Activated CD4-positive, alpha-beta T cell treated with anti-CD3 and anti-CD28 coated beads, Interleukin-2, Interleukin-4, amounts not matched to agents 100 ng/mL and 50 ng/mL, durations not matched to agents 16 hours and 8 hours (primary cell): ENCODE measurements at regions not wholly inside any gene's neighbourhood (a gene's known extent, or its start where the extent isn't known, plus 50 kb on each side); places are given as distances from the start of the nearest gene placed in this dataset.
"Not testable (repeated sequence)": the region's sequence is repeated elsewhere in the genome, so short reads cannot be mapped to it uniquely, and the experiment has no call there.

ENCODE experiments used
- DNase-seq: peaks from one replicate; pipeline ENCODE4 v3.0.0-alpha.2; 2020; ENCODE audit warnings: low spot score

- DNase-seq, result no peak
These were observed 258.4 kb downstream of the MAP2K6 start for GRCh38 chr17:69672924-69673323.

GRCh38 chr17:69677130-69677529 is 262.6 kb downstream of the MAP2K6 start:
- DNase-seq, result no peak

- no peak for DNase-seq
These were observed 263.7 kb downstream of the MAP2K6 start for GRCh38 chr17:69678206-69678605.

DNA sequence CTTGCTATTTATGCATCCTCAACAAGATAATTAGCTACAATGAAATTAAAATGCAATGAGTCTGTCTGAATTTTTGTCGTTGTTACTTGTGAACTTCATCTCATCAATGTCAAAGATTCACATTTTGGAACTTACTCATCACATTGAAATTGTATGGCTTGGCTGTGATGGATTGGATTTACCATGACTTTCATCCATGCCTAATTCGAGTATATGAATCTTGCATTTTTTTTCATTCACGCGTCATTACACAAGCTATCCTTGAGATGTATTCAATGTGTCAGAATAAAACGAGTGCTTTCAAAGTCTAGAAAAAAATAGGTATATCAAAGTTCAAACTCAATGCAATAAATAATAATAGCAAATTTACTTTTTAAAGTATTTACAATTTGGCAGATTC is 265.3 kb downstream of the MAP2K6 start:
- DNase-seq, result no peak

DNA sequence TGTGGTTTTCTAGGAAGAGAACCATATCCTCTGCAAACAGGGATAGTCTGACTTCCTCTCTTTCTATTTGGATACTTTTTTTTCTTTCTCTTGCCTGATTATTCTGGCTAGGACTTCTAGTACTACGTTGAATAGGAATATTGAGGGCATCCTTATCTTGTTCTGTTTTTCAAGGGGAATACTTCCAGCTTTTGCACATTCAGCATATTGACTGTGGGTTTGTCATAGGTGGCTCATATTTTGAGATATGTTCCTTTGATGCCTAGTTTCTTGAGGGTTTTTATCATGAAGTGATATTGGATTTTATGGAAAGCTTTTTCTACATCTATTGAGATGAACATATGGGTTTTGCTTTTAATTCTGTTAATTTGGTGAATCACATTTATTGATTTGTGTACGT is 269.8 kb downstream of the MAP2K6 start:
- no peak for DNase-seq

GRCh38 chr17:69685150-69685549 is 270.7 kb downstream of the MAP2K6 start:
- DNase-seq, result not testable (repeated sequence)

- DNase-seq, result no peak
These were observed 276.0 kb downstream of the MAP2K6 start for GRCh38 chr17:69690531-69690930.

DNA sequence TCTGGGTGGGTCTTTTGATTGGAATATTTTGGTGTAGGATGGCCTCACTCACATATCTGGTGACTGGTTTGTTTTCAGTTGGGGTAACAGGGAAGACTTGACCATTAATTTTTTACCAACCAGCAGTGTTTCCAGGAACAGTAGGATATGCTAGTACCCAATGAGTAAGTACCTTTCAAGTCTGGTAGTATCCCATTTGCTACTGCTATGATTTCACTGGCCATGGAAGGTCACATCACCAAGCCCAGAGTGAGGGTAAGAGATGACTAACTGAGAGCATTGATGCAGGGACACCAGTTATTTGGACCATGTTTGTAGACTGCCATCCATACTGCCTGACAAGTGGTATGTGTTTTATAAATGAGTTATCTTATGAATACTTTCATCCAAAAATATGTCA is 277.7 kb downstream of the MAP2K6 start:
- DNase-seq, result no peak

DNA sequence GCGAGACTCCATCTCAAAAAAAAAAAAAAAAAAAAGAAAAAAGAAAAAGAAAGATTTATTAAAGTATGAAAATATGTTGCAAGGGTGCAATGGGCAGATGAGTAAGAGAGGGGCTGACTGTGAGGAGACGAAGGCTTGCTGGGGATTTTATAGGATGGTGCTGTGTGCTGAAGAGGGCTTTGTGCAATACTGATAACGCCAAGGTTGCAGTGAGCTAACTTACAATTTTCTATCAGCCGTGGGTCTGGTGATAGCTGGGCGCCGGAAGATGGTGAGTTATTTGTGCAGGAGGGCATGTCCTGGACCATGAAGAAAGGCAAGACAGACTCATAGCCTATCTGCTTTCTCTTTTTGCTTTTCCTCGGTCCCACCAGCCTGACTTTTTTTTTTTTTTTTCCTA is 281.1 kb downstream of the MAP2K6 start:
- DNase-seq, result no peak

GRCh38 chr17:69696650-69697049 is 282.2 kb downstream of the MAP2K6 start:
- DNase-seq, result no peak

DNA sequence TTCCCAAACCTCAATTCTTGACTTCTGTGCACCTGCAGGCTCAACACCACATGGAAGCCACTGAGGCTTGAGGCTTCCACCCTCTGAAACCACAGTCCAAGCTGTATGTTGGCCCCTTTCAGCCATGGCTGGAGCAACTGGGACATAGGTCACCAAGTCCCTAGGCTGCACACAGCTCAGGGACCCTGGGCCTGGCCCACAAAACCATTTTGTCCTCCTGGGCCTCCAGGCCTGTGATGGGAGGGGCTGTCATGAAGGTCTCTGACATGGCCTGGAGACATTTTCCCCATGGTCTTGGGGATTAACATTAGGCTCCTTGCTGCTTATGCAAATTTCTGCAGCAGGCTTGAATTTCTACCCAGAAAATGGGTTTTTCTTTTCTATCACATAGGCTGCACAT is 283.9 kb downstream of the MAP2K6 start:
- DNase-seq, result not testable (repeated sequence)

DNA sequence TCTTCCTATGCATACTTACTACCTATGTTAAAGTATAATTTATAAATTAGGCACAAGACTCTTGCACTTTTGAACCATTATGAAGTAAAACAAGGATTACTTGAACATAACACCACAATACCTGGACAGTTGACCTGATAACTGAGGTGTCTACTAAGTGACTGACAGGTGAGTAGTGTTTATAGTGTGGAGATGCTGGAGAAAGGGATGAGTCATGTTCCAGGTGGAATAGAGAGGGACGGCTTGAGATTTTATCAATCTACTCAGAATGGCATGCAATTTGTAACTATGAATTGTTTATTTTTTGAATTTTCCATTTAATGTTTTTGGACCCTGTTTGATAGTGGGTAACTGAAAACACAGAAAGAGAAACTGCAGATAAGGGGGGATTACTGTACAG is 287.6 kb downstream of the MAP2K6 start:
- DNase-seq, result no peak

GRCh38 chr17:69703751-69704150 is 289.3 kb downstream of the MAP2K6 start:
- DNase-seq, result no peak

GRCh38 chr17:69704935-69705334 is 290.4 kb downstream of the MAP2K6 start:
- no peak for DNase-seq

DNA sequence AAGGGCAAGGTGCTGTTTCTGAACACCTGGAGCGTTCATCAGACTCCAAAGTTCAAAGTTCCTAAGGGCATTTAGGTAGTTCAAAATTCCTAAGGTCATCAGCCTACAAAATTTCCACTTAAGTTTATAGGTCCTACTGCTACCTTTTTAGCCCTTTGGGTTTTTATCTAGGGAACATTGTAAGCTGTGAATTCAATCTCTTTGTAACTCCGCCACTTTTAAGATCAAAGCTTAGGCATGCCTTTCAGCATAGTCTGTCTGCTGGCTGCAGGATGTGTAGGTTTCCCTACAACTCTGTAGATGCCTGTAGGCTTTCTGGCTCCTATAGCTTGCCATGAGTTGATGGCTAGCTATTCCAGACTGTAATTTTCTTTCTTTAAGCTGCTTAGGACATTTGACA is 291.6 kb downstream of the MAP2K6 start:
- DNase-seq, result no peak

DNA sequence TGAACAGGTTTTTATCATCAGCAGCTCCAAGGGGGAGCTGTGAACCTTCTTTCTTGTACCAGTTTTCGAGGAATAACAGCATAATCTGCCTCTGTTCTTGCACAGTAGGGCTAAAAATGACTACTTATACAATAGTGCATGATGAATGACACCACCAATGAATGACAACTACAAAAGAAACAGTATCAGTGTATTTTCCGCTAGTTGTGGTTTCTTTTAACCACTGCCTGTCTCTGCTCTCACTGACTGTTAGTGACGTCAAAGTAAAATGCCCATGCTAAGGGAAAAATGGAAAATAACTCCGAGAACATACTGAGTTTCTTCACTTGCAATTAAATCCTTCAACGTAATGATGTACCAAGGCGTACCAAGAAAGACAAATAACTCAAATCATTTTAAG is 294.9 kb downstream of the MAP2K6 start:
- no peak for DNase-seq

DNA sequence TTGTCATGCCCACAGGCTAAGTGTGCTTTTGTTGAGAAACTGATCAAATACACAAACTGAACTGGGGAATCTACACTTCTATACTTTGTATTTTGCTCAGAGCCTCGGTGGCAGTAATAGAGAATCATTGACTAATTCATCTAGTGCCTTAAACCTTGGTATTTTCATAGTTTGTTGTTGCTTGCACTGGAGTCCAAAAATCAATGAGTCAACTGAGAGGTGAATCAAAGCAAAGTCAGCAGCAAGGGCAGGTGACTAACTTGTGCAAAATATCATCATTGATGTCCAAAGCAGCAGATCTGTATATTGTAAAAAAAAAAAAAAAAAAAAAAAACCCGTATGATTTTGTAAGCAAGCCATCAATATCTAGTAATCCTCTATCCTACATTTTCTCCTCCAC is 296.4 kb downstream of the MAP2K6 start:
- DNase-seq, result no peak

DNA sequence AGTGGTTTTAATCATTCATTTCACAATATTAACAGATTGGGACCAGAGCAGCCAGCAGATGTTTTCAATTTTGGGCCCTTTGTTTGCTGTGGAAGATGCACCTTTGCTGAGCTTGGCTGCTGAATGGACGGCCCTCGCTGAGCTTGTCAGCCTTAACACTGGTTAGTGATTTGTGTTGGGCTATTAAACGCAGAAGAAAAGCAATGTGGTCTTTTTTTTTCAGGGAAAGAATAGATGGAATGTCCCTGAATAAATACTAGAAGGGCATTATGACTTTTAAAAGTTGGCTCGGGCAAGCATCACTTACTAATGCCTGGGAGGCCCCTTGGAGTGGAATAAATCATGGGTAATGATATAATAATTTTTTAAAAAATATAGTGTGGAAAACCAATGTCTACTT is 297.0 kb downstream of the MAP2K6 start:
- DNase-seq, result no peak

- no peak for DNase-seq
These were observed 298.4 kb downstream of the MAP2K6 start for GRCh38 chr17:69712801-69713311.

GRCh38 chr17:69713815-69714214 is 299.3 kb downstream of the MAP2K6 start:
- DNase-seq, result no peak

DNA sequence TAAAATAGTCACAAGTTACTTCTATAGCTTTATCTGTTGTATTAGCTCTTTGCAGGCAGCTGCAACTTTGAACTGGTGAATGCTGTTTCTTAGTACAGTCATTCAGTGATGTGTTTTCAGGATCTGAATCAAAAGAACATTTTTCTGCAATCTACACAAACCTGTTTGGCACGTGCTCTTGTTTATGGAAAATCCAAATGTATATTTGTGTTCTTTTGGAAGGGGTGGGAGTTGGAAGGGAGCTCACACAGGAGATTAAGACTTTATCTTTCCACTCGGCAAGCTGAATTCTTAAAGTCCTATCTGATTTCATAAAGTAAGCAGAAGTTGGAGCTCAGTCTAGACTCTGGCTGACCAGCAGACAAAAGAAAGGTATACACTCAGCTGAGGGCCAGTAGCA is 300.2 kb downstream of the MAP2K6 start:
- no peak for DNase-seq

- DNase-seq, result no peak
These were observed 301.2 kb downstream of the MAP2K6 start for GRCh38 chr17:69715656-69716055.

DNA sequence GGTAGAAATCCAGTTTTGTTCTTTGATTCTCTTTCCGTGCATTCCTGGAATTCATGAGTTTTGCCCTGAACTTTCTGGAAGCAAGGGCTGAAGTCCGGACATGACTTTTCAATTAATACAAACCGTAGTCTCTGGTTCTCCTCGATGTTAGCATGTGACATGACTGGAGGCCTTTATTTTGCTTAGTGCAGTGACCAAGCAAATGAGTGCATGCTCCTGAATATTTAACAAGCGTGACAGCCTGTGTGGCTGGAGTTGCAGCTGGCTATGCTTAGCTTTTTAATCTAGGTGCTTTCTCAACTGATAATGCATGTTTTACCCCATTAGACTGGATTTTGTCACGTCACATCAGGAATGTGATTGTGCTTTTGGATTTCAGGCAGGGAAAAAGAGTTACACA is 302.1 kb downstream of the MAP2K6 start:
- DNase-seq, result no peak

- DNase-seq, result no peak
These were observed 302.7 kb downstream of the MAP2K6 start for GRCh38 chr17:69717214-69717613.

DNA sequence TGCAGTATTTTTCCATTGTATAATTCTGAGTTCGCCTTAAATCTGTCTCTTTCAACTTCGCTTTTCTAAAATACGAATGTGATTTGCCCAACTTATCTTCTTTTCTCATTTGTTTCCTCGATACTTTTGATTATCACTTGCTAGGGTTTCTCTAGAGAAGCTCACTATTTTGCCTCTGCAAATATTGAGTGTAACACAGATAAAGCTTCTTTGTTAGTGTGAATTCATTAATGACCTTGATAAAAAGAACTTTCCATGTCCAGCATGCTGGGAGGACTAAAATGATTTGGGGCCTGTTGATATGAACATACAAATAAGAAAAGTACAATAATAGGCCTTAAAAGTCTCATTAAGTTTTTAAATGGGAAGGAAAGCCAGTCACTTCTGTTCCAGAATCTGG is 303.3 kb downstream of the MAP2K6 start:
- no peak for DNase-seq
